ENCODE measurements at regions not wholly inside any gene's neighbourhood (a gene's known extent, or its start where the extent isn't known, plus 50 kb on each side); places are given as distances from the start of the nearest gene placed in this dataset.

DNA sequence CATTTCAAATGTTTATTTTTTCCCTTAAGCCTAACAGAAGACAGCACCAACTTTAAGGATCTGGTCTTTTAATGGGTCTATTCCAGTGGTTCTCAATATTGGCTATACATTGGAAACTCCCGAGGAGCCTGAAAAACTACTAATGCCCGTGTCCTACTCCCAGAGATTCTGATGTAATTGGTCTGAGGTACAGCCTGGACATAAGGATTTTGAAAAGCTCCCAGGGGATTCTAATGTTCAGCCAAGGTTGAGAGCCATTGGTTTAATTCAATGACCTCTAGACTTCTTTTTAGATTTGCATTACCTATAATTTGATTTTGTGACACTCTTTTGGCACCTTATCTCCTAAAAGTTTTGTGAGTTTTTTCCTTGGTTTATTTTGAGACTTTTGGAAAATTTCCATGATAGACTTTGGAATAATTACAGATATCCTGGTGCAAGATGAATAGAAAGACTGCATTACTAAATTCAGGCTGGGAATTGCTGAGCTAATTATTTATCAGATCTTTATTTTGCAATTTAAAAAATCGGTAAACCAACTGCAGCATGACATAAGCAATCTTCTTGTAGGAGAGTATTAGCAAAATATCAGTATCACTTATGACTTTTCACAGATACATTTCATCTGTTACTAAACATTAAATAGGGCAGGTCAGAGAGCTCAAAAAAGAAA lies 91.5 kb upstream of the ELL2 start:
- TF ChIP-seq POLR2A (IDR thresholded peaks at IDR 0.05): no peak
- TF ChIP-seq, protein P1, sequence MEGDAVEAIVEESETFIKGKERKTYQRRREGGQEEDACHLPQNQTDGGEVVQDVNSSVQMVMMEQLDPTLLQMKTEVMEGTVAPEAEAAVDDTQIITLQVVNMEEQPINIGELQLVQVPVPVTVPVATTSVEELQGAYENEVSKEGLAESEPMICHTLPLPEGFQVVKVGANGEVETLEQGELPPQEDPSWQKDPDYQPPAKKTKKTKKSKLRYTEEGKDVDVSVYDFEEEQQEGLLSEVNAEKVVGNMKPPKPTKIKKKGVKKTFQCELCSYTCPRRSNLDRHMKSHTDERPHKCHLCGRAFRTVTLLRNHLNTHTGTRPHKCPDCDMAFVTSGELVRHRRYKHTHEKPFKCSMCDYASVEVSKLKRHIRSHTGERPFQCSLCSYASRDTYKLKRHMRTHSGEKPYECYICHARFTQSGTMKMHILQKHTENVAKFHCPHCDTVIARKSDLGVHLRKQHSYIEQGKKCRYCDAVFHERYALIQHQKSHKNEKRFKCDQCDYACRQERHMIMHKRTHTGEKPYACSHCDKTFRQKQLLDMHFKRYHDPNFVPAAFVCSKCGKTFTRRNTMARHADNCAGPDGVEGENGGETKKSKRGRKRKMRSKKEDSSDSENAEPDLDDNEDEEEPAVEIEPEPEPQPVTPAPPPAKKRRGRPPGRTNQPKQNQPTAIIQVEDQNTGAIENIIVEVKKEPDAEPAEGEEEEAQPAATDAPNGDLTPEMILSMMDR (IDR thresholded peaks at IDR 0.05): no peak
